HCT116 (cell line): ENCODE measurements at regions not wholly inside any gene's neighbourhood (a gene's known extent, or its start where the extent isn't known, plus 50 kb on each side); places are given as distances from the start of the nearest gene placed in this dataset.
"Not testable (repeated sequence)": the region's sequence is repeated elsewhere in the genome, so short reads cannot be mapped to it uniquely, and the experiment has no call there.

ENCODE experiments used
- ATAC-seq: fragments of 200-7000 bp; cut with Tn5 transposase; 2 replicates; pipeline ENCODE4 v1.9.1; 2020; ENCODE audit warnings: mild to moderate bottlenecking, moderate library complexity
- BruUV-seq: library from RNA; stranded (reverse); fragments of 400-500 nt; replicated peaks from 2 replicates; lab custom pipeline; 2021; lab: Mats Ljungman, UMichigan
- CTCF ChIA-PET: fragments of 300-600 bp; sonication (Branson Sonifier 250); formaldehyde crosslinking; loops from one replicate; lab custom pipeline; 2021; ENCODE audit warnings: antibody characterized with exemption; lab: Charles Lee
- POLR2A ChIA-PET: fragments of 300-600, 350-600 bp; sonication (Branson Sonifier 250); formaldehyde crosslinking; loops from one replicate; lab custom pipeline; 2021; ENCODE audit warnings: antibody characterized with exemption; lab: Charles Lee
- RAD21 ChIA-PET, 2 experiments: fragments of 300-600 bp; sonication (Branson Sonifier 250); formaldehyde crosslinking; loops; one replicate each; lab custom pipeline; 2023; ENCODE audit warnings: low total read pairs in 2 of 2; ENCODE audit not compliant: uncharacterized antibody in 2 of 2, unreplicated experiment in 2 of 2, low non-redundant PET in 1 of 2; lab: Charles Lee
- DNase-seq: peaks from one replicate; pipeline ENCODE4 v3.0.0-alpha.2; 2010; ENCODE audit warnings: low read depth, low spot score
- H2AFZ ChIP-seq: fragments of 200-600 bp; shearing (Covaris generic), sonication (generic); 2 replicates; pipeline ENCODE4 v1.6.1; 2017; ENCODE audit warnings: low read depth, mixed run types, mixed read lengths, antibody characterized with exemption, low read length; ENCODE audit not compliant: poor library complexity, severe bottlenecking
- H3K27ac ChIP-seq: 2 replicates; pipeline ENCODE4 v1.5.1; 2012; ENCODE audit warnings: low read depth, low read length
- H3K27me3 ChIP-seq: fragments of 200-600 bp; sonication (generic); 2 replicates; pipeline ENCODE4 v1.6.1; 2016; ENCODE audit warnings: mixed run types, low read length, mixed read lengths; ENCODE audit not compliant: insufficient read depth
- H3K36me3 ChIP-seq, 2 experiments: fragments of 200-500 bp in 1 of 2; fragments of 200-600 bp in 1 of 2; sonication (Bioruptor generic) in 1 of 2; sonication (generic) in 1 of 2; 2 replicates each; pipeline versions ENCODE4 v1.5.1 to v1.6.1; 2014 to 2016; ENCODE audit warnings: low read length in 2 of 2, inconsistent platforms in 1 of 2, mixed read lengths in 1 of 2, mixed run types in 1 of 2; ENCODE audit not compliant: insufficient read depth in 2 of 2, control insufficient read depth in 1 of 2
- H3K4me1 ChIP-seq, 2 experiments: fragments of 200-600 bp in 1 of 2; sonication (generic) in 1 of 2; 2 replicates each; pipeline versions ENCODE4 v1.5.1 to v1.6.1; 2012 to 2017; ENCODE audit warnings: low read length in 2 of 2, inconsistent platforms in 1 of 2, mild to moderate bottlenecking in 1 of 2, mixed read lengths in 1 of 2, mixed run types in 1 of 2, moderate library complexity in 1 of 2; ENCODE audit not compliant: insufficient read depth in 2 of 2, control insufficient read depth in 1 of 2
- H3K4me2 ChIP-seq: fragments of 200-600 bp; sonication (generic); 2 replicates; pipeline ENCODE4 v1.6.1; 2017; ENCODE audit warnings: mixed run types, low read length, mixed read lengths
- H3K4me3 ChIP-seq, 2 experiments: fragments of 200-600 bp in 1 of 2; sonication (generic) in 1 of 2; replicated peaks in 1 of 2; 2 replicates each; pipeline ENCODE4 v1.5.1; 2011 to 2016; ENCODE audit warnings: low read length in 2 of 2, control low read depth in 1 of 2, low read depth in 1 of 2, mild to moderate bottlenecking in 1 of 2, mixed read lengths in 1 of 2, mixed run types in 1 of 2
- H3K79me2 ChIP-seq: fragments of 200-600 bp; sonication (generic); 2 replicates; pipeline ENCODE4 v1.6.1; 2017; ENCODE audit warnings: mild to moderate bottlenecking, mixed run types, low read length, moderate library complexity, mixed read lengths; ENCODE audit not compliant: insufficient read depth
- H3K9ac ChIP-seq: fragments of 200-600 bp; sonication (generic); 2 replicates; pipeline ENCODE4 v1.6.1; 2016; ENCODE audit warnings: low read length, mixed read lengths
- H3K9me2 ChIP-seq: fragments of 200-600 bp; sonication (generic), shearing (Covaris generic); 2 replicates; pipeline ENCODE4 v1.6.1; 2017; ENCODE audit warnings: mixed run types, mild to moderate bottlenecking, moderate library complexity; ENCODE audit not compliant: insufficient read depth
- H3K9me3 ChIP-seq, 2 experiments: fragments of 200-500 bp in 1 of 2; fragments of 200-600 bp in 1 of 2; sonication (Bioruptor generic) in 1 of 2; sonication (generic) in 1 of 2; 2 replicates each; pipeline ENCODE4 v1.6.1; 2014 to 2017; ENCODE audit warnings: low read length in 2 of 2, mixed read lengths in 2 of 2, inconsistent platforms in 1 of 2, low read depth in 1 of 2, mild to moderate bottlenecking in 1 of 2, mixed run types in 1 of 2, moderate library complexity in 1 of 2; ENCODE audit not compliant: control insufficient read depth in 1 of 2, insufficient read depth in 1 of 2
- H4K20me1 ChIP-seq: fragments of 200-600 bp; sonication (generic), shearing (Covaris generic); 2 replicates; pipeline ENCODE4 v1.6.1; 2017; ENCODE audit warnings: mixed run types, mild to moderate bottlenecking, moderate library complexity; ENCODE audit not compliant: insufficient read depth
- CBX3 ChIP-seq: IDR thresholded peaks from 2 replicates; pipeline ENCODE4 v1.6.1; 2012; ENCODE audit warnings: low read depth
- EZH2 ChIP-seq: fragments of 200-600 bp; sonication (generic); IDR thresholded peaks from 2 replicates; pipeline ENCODE4 v1.6.1; 2017; ENCODE audit warnings: antibody characterized with exemption, mixed run types
- ZFX ChIP-seq: fragments of 450-650 bp; IDR thresholded peaks from 2 replicates; pipeline ENCODE4 v1.6.1; 2017
- intact Hi-C: fragments of 100-400 bp; cut with micrococcal nuclease; formaldehyde crosslinking; loops from 2 replicates; pipeline ENCODE4 v1.10.0; 2022
- TF ChIP-seq, protein P1 (sequence below): IDR thresholded peaks from 2 replicates; pipeline ENCODE4 v1.6.1; 2012; ENCODE audit warnings: low read depth

DNA sequence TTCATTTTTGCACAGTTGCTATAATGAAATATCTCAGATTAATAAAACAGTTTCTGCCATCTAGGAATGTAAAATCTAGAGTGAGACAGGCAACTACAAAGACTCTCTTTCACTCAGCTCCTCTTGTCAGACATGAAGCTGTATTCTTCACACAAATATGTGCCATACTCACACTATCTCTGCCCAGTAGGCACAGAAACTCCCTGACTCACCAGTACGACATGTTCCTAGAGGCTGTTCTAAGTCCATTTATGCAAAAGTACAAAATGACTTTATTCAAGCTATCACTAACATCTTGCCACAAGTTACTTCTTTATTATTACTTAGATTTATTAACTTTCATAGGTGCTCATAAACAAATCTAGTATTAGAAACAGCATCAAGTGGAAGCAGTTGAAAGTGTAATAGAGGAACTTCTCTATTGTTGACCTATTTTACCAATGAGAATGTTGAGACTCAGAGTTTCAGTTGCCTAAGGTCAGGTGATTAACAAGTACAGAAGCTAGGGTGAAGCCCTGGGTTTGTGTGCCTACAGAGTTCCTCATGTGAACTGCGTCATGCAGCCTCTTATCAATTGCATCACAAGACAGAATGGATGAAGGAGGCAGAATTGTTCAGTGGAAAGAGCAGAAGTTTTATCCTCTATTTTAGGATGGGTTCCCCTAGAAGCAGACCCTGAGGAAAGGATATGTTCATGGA is 98.9 kb downstream of the RGS2 start:
- ChIA-PET POLR2A (no interaction called here), CTCF (no interaction called here)
- H3K79me2 ChIP-seq: no peaks in the 10 kb centered on the region
- no peaks in the 10 kb centered on the region for H4K20me1 ChIP-seq
- intact Hi-C loops: no loop called here
- no peaks in the 10 kb centered on the region for H3K9me3 ChIP-seq
- H3K36me3 ChIP-seq: peaks cover 0 to 3% of the 10 kb centered on the region in 2 experiments; a peak in 1 of 4 replicates
- no peak overlapping the region for H3K9ac ChIP-seq
- no peak overlapping the region for H3K27ac ChIP-seq
- TF ChIP-seq EZH2: no peak
- TF ChIP-seq, protein P1, sequence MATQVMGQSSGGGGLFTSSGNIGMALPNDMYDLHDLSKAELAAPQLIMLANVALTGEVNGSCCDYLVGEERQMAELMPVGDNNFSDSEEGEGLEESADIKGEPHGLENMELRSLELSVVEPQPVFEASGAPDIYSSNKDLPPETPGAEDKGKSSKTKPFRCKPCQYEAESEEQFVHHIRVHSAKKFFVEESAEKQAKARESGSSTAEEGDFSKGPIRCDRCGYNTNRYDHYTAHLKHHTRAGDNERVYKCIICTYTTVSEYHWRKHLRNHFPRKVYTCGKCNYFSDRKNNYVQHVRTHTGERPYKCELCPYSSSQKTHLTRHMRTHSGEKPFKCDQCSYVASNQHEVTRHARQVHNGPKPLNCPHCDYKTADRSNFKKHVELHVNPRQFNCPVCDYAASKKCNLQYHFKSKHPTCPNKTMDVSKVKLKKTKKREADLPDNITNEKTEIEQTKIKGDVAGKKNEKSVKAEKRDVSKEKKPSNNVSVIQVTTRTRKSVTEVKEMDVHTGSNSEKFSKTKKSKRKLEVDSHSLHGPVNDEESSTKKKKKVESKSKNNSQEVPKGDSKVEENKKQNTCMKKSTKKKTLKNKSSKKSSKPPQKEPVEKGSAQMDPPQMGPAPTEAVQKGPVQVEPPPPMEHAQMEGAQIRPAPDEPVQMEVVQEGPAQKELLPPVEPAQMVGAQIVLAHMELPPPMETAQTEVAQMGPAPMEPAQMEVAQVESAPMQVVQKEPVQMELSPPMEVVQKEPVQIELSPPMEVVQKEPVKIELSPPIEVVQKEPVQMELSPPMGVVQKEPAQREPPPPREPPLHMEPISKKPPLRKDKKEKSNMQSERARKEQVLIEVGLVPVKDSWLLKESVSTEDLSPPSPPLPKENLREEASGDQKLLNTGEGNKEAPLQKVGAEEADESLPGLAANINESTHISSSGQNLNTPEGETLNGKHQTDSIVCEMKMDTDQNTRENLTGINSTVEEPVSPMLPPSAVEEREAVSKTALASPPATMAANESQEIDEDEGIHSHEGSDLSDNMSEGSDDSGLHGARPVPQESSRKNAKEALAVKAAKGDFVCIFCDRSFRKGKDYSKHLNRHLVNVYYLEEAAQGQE: no peak
- TF ChIP-seq CBX3: no peak
- TF ChIP-seq ZFX: no peak
- TF ChIP-seq, all 23 proteins: peak for 0
- no peak for DNase-seq
- no peak for ATAC-seq
- no peaks in the 10 kb centered on the region for H3K27me3 ChIP-seq
- no peak overlapping the region for H3K4me2 ChIP-seq
- H3K9me2 ChIP-seq: no peaks in the 10 kb centered on the region
- BruUV-seq: no TSS peak
- H3K4me1 ChIP-seq: no peaks in the 10 kb centered on the region
- RAD21 ChIA-PET: no interaction called here
- H3K4me3 ChIP-seq: no peak overlapping the region
- H2AFZ ChIP-seq: no peak overlapping the region

DNA sequence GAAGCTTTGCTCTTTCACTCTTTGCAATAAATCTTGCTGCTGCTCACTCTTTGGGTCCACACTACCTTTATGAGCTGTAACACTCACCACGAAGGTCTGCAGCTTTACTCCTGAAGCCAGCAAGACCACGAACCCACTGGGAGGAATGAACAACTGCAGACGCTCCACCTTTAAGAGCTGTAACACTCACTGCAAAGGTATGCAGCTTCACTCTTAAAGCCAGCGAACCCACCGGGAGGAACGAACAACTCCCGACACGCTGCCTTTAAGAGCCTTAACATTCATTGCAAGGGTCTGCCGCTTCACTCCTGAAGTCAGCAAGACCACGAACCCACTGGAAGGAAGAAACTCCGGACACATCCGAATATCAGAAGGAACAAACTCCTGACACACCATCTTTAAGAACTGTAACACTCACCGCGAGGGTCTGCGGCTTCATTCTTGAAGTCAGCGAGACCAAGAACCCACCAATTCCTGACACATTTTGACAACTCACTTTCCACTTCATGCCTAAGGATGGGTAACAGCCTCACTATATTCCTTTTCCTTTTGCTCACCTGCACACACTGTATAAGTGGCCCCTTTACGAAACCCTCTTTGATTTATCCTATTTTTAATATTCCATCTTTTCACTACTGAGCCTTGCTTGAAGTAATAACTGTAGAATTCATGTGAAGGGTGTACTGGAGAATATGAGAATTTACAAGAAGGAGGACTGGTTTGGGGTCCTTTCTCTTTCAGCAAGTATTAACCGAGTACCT is 103.2 kb downstream of the RGS2 start:
- H4K20me1 ChIP-seq, ATAC-seq, RAD21 ChIA-PET, H3K36me3 ChIP-seq, CTCF ChIA-PET, H3K27ac ChIP-seq, H3K9me2 ChIP-seq, H2AFZ ChIP-seq, DNase-seq, POLR2A ChIA-PET, H3K4me1 ChIP-seq, H3K9ac ChIP-seq, H3K27me3 ChIP-seq, H3K4me3 ChIP-seq, H3K9me3 ChIP-seq, H3K4me2 ChIP-seq, H3K79me2 ChIP-seq, BruUV-seq, intact Hi-C loops: not testable (repeated sequence)
